HepG2 (cell line): ENCODE measurements at regions not wholly inside any gene's neighbourhood (a gene's known extent, or its start where the extent isn't known, plus 50 kb on each side); places are given as distances from the start of the nearest gene placed in this dataset.

ENCODE experiments used
- ATAC-seq: fragments of 200-7000 bp; cut with Tn5 transposase; 3 replicates; pipeline ENCODE4 v1.9.1; 2020; ENCODE audit warnings: mild to moderate bottlenecking, moderate library complexity
- BruUV-seq: library from RNA; stranded (reverse); fragments of 400-500 nt; replicated peaks from 2 replicates; lab custom pipeline; 2021; lab: Mats Ljungman, UMichigan
- CTCF ChIA-PET: fragments of 300-600 bp; formaldehyde crosslinking; extraction: SDS; loops from one replicate; lab custom pipeline; 2021; ENCODE audit warnings: low total read pairs, inconsistent platforms, low intra/inter-chr PET ratio; lab: Yijun Ruan, JAX
- POLR2A ChIA-PET: fragments of 350-600 bp; sonication (Branson Sonifier 250); formaldehyde crosslinking; loops from one replicate; lab custom pipeline; 2020; ENCODE audit warnings: antibody characterized with exemption, inconsistent platforms; lab: Yijun Ruan, JAX
- DNase-seq: peaks from one replicate; pipeline ENCODE4 v3.0.0-alpha.2; 2015; ENCODE audit warnings: low spot score
- FAIRE-seq: peaks from 3 replicates; lab custom pipeline; 2011; peaks lifted over from hg19 to GRCh38; lab: Jason Lieb, UNC
- H2AFZ ChIP-seq: one replicate; pipeline ENCODE4 v1.6.1; 2011; ENCODE audit warnings: low read length, inconsistent platforms
- H3K27ac ChIP-seq: fragments of 300-600 bp; 3 replicates; pipeline ENCODE4 v1.8.0; 2011; ENCODE audit warnings: mixed run types, mild to moderate bottlenecking, mixed read lengths, low read length, inconsistent platforms; ENCODE audit not compliant: insufficient read depth; ENCODE audit errors: extremely low read length
- H3K27me3 ChIP-seq, 2 experiments: fragments of 200-600 bp in 1 of 2; 2 replicates in 1 of 2; 3 replicates in 1 of 2; pipeline versions ENCODE4 v1.6.0 to v1.8.0; 2011; ENCODE audit warnings: low read length in 2 of 2, mild to moderate bottlenecking in 2 of 2, moderate library complexity in 2 of 2, inconsistent platforms in 1 of 2; ENCODE audit not compliant: insufficient read depth in 2 of 2, control insufficient read depth in 1 of 2
- H3K36me3 ChIP-seq, 2 experiments: fragments of 200-600 bp in 1 of 2; replicated peaks in 1 of 2; 2 replicates in 1 of 2; 3 replicates in 1 of 2; pipeline versions ENCODE4 v1.5.1 to v1.8.0; 2011; ENCODE audit warnings: low read length in 2 of 2, inconsistent platforms in 1 of 2; ENCODE audit not compliant: insufficient read depth in 2 of 2, control insufficient read depth in 1 of 2
- H3K4me1 ChIP-seq: 2 replicates; pipeline ENCODE4 v1.5.1; 2012; ENCODE audit warnings: low read length, inconsistent platforms; ENCODE audit not compliant: insufficient read depth
- H3K4me2 ChIP-seq: 2 replicates; pipeline ENCODE4 v1.6.0; 2011; ENCODE audit warnings: low read depth, low read length, inconsistent platforms
- H3K4me3 ChIP-seq, 3 experiments: fragments of 200-600 bp in 1 of 3; sonication (generic), shearing (Covaris generic) in 1 of 3; replicated peaks in 1 of 3; 2 replicates each; pipeline ENCODE4 v1.5.1; 2011 to 2016; ENCODE audit warnings: low read length in 3 of 3, inconsistent platforms in 2 of 3, low read depth in 2 of 3, mild to moderate bottlenecking in 2 of 3, control low read depth in 1 of 3, mixed read lengths in 1 of 3; ENCODE audit not compliant: insufficient read depth in 1 of 3
- H3K79me2 ChIP-seq: one replicate; pipeline ENCODE4 v1.6.1; 2011; ENCODE audit warnings: low read length, inconsistent platforms; ENCODE audit not compliant: insufficient read depth
- H3K9ac ChIP-seq: 2 replicates; pipeline ENCODE4 v1.6.0; 2011; ENCODE audit warnings: mild to moderate bottlenecking, low read depth, low read length, inconsistent platforms; ENCODE audit not compliant: insufficient read depth
- H3K9me3 ChIP-seq: 2 replicates; pipeline ENCODE4 v1.5.1; 2012; ENCODE audit warnings: mild to moderate bottlenecking, low read length
- H4K20me1 ChIP-seq: 2 replicates; pipeline ENCODE4 v1.6.0; 2011; ENCODE audit warnings: inconsistent platforms, mild to moderate bottlenecking, low read length, moderate library complexity; ENCODE audit not compliant: insufficient read depth
- GLI4 ChIP-seq: sonication (generic); formaldehyde crosslinking; IDR thresholded peaks from 2 replicates; pipeline ENCODE4 v1.5.1; 2020; ENCODE audit warnings: missing genetic modification reagents, mild to moderate bottlenecking, moderate library complexity, borderline replicate concordance
- HIVEP1 ChIP-seq: sonication (generic); formaldehyde crosslinking; IDR thresholded peaks from 2 replicates; pipeline ENCODE4 v1.4.0; 2020; ENCODE audit warnings: mild to moderate bottlenecking, missing genetic modification reagents
- MXD4 ChIP-seq: IDR thresholded peaks from 2 replicates; pipeline ENCODE4 v1.6.1; 2016; ENCODE audit warnings: mild to moderate bottlenecking, missing biosample characterization, missing genetic modification reagents
- NFKB2 ChIP-seq: sonication (generic); formaldehyde crosslinking; IDR thresholded peaks from 2 replicates; pipeline ENCODE4 v1.4.0; 2020; ENCODE audit warnings: missing genetic modification reagents, borderline replicate concordance
- SP1 ChIP-seq, 2 experiments: fragments of 450-650 bp in 1 of 2; sonication (generic) in 1 of 2; formaldehyde crosslinking in 1 of 2; IDR thresholded peaks; 2 replicates each; pipeline versions ENCODE4 v1.4.0 to v1.6.1; 2016 to 2020; ENCODE audit warnings: missing genetic modification reagents in 1 of 2
- ZNF30 ChIP-seq: sonication (generic); formaldehyde crosslinking; IDR thresholded peaks from 2 replicates; pipeline ENCODE4 v1.5.0; 2020; ENCODE audit warnings: mild to moderate bottlenecking, missing genetic modification reagents
- ZNF570 ChIP-seq: sonication (generic); formaldehyde crosslinking; IDR thresholded peaks from 2 replicates; pipeline ENCODE4 v1.4.0; 2020; ENCODE audit warnings: mild to moderate bottlenecking, missing genetic modification reagents, borderline replicate concordance
- ZNF749 ChIP-seq: sonication (generic); formaldehyde crosslinking; IDR thresholded peaks from 2 replicates; pipeline ENCODE4 v1.8.0; 2022; ENCODE audit warnings: mild to moderate bottlenecking, missing genetic modification reagents, moderate library complexity, borderline replicate concordance
- WGBS: methylation state at CpG from one replicate; pipeline ENCODE4 v1.1.6; 2017; ENCODE audit warnings: low lambda C conversion rate; 5-methylcytosine and 5-hydroxymethylcytosine counted together
- in situ Hi-C: cut with HindIII; loops from 2 replicates; pipeline ENCODE4 v1.10.0; 2017; ENCODE audit warnings: low pct_unique_long_range_greater_than_20kb; ENCODE audit not compliant: extremely low pct_ligation_motif_present
- intact Hi-C: fragments of 100-400 bp; cut with micrococcal nuclease; formaldehyde crosslinking; loops from one replicate; pipeline ENCODE4 v1.10.0; 2022; ENCODE audit not compliant: unreplicated experiment
- TF ChIP-seq, protein P1 (sequence below): IDR thresholded peaks from 2 replicates; pipeline ENCODE4 v1.6.1; 2016; ENCODE audit warnings: missing compliant biosample characterization, missing genetic modification reagents, borderline replicate concordance
- TF ChIP-seq, protein P2 (sequence below): IDR thresholded peaks from 2 replicates; pipeline ENCODE4 v1.6.1; 2016; ENCODE audit warnings: missing genetic modification reagents, missing compliant biosample characterization

GRCh38 chr6:151702851-151703658, 104.4 kb upstream of the ESR1 start:
- Histone ChIP-seq H4K20me1 (no peaks in the 10 kb centered on the region), H3K27ac (no peak overlapping the region), H3K9ac (no peak overlapping the region), H3K27me3 (peaks cover 0 to 16% of the 10 kb centered on the region in 2 experiments; a peak in 2 of 5 replicates), H3K79me2 (no peaks in the 10 kb centered on the region), H2AFZ (no peak overlapping the region), H3K9me3 (no peaks in the 10 kb centered on the region), H3K4me3 (no peak overlapping the region), H3K4me2 (no peak overlapping the region), H3K36me3 (no peaks in the 10 kb centered on the region), H3K4me1 (peaks cover 18% of the 10 kb centered on the region)
- intact Hi-C loops (no loop called here), in situ Hi-C loops (no loop called here)
- no TSS peak for BruUV-seq
- no peak; the same call in 2 of the 3 replicates for ATAC-seq
- no peak for FAIRE-seq
- ChIA-PET POLR2A (no interaction called here), CTCF (no interaction called here)
- WGBS: 7% methylated on average over 5 of the region's 5 CpGs
- no peak for DNase-seq
- no peak for TF ChIP-seq SP1 (IDR thresholded peaks at IDR 0.05)
- TF ChIP-seq SP1 (CRISPR knock-in tag; IDR thresholded peaks at IDR 0.05): no peak
- TF ChIP-seq, all 625 proteins: peak for 0

- BruUV-seq: no TSS peak
- H3K9ac ChIP-seq: no peak overlapping the region
- WGBS: 24% methylated on average over 5 of the region's 5 CpGs
- H3K27me3 ChIP-seq: peaks cover 0 to 8% of the 10 kb centered on the region in 2 experiments; a peak in 2 of 5 replicates
- no peak overlapping the region for H3K4me2 ChIP-seq
- FAIRE-seq: no peak
- no peak for DNase-seq
- ChIA-PET CTCF (no interaction called here), POLR2A (no interaction called here)
- no peaks in the 10 kb centered on the region for H3K79me2 ChIP-seq
- no peak for ATAC-seq
- intact Hi-C loops: no loop called here
- no peak overlapping the region for H3K27ac ChIP-seq
- no peaks in the 10 kb centered on the region for H3K36me3 ChIP-seq
- H2AFZ ChIP-seq: no peak overlapping the region
- TF ChIP-seq ZNF30 (CRISPR knock-in tag) (no peak), GLI4 (CRISPR knock-in tag) (no peak), ZNF749 (CRISPR knock-in tag) (no peak), NFKB2 (CRISPR knock-in tag) (no peak), HIVEP1 (CRISPR knock-in tag) (no peak), MXD4 (CRISPR knock-in tag) (no peak), ZNF570 (CRISPR knock-in tag) (no peak)
- TF ChIP-seq, protein P1, sequence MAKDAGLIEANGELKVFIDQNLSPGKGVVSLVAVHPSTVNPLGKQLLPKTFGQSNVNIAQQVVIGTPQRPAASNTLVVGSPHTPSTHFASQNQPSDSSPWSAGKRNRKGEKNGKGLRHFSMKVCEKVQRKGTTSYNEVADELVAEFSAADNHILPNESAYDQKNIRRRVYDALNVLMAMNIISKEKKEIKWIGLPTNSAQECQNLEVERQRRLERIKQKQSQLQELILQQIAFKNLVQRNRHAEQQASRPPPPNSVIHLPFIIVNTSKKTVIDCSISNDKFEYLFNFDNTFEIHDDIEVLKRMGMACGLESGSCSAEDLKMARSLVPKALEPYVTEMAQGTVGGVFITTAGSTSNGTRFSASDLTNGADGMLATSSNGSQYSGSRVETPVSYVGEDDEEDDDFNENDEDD (CRISPR knock-in tag): no peak
- TF ChIP-seq, protein P2, sequence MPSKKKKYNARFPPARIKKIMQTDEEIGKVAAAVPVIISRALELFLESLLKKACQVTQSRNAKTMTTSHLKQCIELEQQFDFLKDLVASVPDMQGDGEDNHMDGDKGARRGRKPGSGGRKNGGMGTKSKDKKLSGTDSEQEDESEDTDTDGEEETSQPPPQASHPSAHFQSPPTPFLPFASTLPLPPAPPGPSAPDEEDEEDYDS (CRISPR knock-in tag): no peak
- no peak overlapping the region for H3K4me3 ChIP-seq
- H4K20me1 ChIP-seq: no peaks in the 10 kb centered on the region
- in situ Hi-C loops: no loop called here
- H3K4me1 ChIP-seq: peaks cover 18% of the 10 kb centered on the region
- no peaks in the 10 kb centered on the region for H3K9me3 ChIP-seq
Observed at GRCh38 chr6:151704383-151704782, 103.1 kb upstream of the ESR1 start.
